Activated CD4-positive, CD25-positive, alpha-beta regulatory T cell treated with anti-CD3 and anti-CD28 coated beads, Interleukin-2, amount 50 U/mL, for 16 hours (primary cell): ENCODE measurements at regions not wholly inside any gene's neighbourhood (a gene's known extent, or its start where the extent isn't known, plus 50 kb on each side); places are given as distances from the start of the nearest gene placed in this dataset.
"Not testable (repeated sequence)": the region's sequence is repeated elsewhere in the genome, so short reads cannot be mapped to it uniquely, and the experiment has no call there.

Source experiments
- DNase-seq: peaks from one replicate; pipeline ENCODE4 v3.0.0-alpha.2; 2020; ENCODE audit warnings: low read depth, low spot score

GRCh38 chr2:198518935-198519334, 714.5 kb downstream of the PLCL1 start:
- DNase-seq: no peak

GRCh38 chr2:198517976-198518375, 713.6 kb downstream of the PLCL1 start:
- no peak for DNase-seq

- not testable (repeated sequence) for DNase-seq
These were observed 704.2 kb downstream of the PLCL1 start for GRCh38 chr2:198508610-198509009.

GRCh38 chr2:198499539-198499938, 695.1 kb downstream of the PLCL1 start:
- DNase-seq: no peak

DNA sequence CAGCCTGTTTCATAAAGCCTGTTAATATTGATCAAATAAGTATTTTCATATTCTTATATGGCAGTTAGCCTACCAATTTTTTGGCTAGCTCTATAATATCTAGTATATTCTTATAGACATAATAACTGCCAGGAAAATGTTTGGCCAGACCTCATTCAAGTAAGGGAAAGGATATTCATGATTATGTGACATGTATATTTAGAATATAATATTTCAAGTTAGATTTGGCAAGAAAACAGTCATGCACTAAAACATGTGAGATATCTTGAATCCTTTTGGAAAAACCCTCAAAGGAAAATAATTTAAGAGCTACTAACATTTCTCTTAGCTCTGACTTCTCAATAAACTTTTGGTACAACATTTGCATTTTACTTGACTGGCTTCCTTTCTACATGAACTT, 694.1 kb downstream of the PLCL1 start:
- no peak for DNase-seq

DNA sequence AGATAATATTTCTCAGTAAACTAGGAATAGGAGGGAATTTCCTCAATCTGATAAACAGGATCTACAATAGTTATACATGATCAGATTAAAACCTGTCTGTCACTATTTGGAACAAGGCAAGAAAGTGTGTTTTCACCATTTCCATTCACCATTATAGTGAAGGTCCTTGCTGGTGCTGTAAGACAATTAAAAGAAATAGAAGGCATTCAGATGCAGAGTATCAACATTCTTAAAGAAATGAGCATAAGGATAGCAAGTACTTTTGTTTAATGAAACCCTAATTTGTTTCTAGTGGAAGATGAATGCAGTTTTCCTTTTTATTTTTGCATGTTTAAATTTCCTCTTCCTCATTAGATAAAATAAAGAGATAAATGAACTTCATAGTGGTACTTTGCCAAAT, 693.7 kb downstream of the PLCL1 start:
- DNase-seq: no peak

DNA sequence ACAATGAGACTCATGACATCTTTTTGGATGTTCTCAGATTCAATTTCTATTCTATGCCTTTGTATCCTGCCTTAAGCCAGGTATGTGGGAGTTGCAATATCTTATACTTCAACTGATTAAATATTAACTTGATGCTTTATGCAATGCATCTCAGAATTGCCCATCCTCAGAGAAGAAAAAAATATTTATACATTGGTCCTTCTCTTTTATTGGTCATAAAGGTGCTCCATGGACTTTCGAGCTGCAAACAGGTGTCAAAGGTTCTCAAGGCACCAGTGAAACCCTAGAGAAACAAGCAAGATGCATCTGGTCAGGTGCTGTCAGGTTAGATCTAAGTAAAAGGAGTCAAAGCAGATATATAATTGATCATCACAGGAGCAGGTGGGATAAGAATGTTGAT, 690.5 kb downstream of the PLCL1 start:
- no peak for DNase-seq

DNA sequence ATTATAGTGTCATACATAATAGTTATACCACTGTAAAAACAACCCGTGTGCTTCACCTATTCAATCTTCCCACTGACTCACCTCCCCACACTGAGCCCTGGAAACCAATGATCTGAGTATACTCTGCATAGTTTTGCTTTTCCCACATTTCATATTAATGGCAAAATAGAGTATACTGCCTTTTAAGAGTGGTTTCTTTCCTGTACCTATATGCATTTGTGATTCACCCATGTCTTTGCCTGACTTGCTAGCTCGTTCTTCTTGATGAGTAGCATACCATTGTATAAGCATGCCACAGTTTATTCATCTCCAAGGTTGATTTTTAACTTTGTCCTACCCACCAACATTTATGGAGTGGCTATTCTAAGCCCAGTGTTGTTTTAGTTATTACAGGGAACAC, 686.4 kb downstream of the PLCL1 start:
- no peak for DNase-seq

DNA sequence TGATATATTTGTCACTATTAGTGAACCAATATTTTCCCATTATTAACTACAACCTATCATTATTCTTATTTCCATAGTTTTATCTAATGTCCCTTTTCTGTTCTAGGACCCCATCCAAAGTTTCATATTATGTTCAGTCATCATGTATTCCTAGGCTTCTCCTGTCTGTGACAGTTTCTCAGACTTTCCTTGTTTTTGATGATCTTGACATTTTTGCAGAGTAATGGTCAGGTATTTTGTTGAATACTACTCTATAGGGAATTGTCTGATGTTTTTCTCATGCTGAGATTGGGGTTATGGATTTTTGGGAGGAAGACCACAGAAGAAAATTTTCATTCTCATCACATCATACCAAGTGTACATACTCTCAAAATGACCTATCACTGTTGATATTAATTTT, 684.6 kb downstream of the PLCL1 start:
- no peak for DNase-seq

DNA sequence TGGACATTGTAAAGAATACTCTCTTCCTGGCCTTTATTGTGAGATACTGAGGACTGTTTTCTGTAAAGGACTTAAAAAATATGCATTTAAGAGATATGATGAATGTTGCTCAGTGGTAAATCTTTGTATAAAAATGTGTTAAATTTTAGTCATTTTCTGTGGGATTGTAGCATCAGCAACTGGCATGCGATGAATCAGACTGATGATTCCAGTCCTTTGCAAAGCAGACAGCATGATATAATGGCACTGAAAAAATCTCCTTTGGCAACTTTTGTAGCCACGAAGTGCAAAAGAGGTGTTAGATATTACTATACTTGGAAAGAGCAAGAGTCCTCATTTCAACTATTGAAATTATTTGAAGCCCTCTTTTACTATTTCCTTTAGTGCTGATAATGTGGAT, 678.7 kb downstream of the PLCL1 start:
- no peak for DNase-seq

DNA sequence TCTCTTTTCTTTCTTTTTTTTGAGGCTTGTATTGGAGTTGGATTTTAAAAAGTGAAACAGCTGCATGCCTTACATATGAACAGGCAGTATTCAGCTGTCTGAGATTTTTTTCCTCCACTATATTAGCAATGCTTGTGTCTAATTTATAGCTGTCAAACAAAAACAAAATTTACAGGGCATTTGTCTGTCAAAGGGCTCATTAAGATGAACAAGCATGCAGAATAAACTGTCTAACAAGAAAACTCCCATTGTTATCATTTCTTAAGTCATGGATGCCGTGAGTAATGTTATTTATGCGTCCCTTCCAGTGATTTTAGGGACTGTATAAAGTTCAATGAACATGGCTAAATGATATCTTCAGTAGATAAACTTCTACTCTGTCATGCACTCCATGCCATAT, 674.7 kb downstream of the PLCL1 start:
- DNase-seq: no peak

DNA sequence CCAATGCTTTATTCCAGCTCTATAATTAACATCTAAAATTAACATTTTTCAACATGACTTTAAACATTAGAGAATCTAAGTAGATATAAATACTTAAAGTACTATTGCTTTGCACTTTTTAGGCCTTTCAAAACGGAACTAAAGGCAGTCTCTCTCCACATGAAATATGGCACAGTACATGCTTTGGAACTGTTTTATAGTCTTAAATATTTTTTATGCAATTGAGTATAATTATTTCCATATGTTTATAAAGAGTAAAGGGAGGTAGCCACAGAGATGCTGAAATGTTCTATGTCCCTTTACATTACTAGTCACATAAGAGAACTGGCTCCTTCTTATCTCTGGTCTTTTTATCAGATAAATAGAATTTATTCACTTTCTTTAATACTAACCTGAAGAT, 674.0 kb downstream of the PLCL1 start:
- DNase-seq: no peak

- no peak for DNase-seq
These were observed 671.6 kb downstream of the PLCL1 start for GRCh38 chr2:198476007-198476406.

DNA sequence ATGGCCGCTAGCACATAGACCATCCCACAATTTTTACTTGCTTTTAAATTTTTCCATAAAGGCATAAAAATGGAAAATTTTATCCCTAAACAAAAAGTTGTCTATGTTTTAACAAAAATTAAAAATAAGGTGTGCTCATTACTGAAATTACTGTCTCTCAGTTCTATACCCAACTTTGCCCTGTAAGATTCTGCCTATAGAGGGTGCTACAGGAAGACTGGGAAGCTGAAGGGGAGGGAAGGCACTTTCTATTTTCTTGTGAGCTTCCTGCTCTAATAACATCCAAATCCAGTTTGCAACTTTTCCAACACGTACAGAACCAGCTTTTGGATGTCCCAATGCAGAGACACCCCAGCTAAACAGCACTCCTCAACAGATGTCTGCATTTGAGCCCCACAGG, 666.9 kb downstream of the PLCL1 start:
- DNase-seq: no peak

DNA sequence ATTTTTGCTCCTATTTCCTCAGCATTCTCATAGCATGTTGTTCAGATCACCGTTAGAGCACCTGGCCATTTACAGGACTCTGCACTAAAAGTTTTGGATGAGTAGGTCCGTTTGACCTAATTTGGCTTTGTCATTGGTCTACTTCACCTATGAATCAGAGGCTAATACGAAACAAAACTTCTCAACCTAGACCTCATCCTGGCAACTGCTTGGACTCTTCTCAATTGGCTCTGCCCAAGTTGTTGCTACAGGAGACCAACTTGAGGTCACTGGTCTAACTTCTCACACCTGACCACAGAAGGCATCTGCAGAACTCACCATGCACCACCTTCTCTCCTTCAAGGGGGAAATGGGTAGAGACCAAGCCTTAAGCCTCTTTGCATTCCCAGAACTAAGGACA, 663.7 kb downstream of the PLCL1 start:
- no peak for DNase-seq

- no peak for DNase-seq
These were observed 661.6 kb downstream of the PLCL1 start for GRCh38 chr2:198465970-198466369.

DNA sequence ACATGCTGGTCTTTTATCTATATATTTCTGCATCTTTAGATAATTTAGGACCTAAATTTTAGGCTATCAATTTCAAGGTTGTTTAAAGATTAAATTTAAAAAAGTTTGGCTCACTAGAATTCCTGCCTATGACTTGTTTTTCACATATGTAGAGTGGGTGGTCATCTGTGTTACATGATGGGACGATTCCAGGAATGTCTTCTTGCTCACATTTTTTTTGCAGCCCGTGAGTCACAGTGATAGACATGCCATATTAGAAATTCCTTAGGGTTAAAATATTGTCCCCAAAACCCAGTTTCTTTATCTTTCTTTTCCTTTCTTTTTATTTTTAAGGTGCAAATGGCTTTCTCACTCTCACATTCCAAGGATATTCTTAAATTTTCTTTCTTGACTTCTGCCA, 652.0 kb downstream of the PLCL1 start:
- no peak for DNase-seq

DNA sequence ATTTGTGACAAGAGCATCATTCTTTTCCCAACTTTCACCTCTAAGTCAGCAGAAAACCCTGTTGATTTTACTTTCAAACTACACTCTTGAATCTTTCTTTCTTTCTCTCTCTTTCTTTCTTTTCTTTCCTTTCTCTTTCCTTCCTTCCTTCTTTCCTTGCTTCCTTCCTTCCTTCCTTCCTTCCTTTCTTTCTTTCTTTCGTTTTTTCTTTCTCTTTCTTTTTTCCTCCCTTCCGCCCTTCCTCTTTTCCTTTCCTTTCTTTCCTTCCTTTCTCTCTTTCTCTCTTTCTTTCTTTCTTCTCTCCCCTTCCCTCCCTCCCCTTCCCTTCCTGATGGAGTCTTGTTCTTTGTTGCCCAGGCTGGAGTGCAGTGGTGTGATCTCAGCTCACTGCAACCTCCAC, 649.5 kb downstream of the PLCL1 start:
- DNase-seq: no peak

DNA sequence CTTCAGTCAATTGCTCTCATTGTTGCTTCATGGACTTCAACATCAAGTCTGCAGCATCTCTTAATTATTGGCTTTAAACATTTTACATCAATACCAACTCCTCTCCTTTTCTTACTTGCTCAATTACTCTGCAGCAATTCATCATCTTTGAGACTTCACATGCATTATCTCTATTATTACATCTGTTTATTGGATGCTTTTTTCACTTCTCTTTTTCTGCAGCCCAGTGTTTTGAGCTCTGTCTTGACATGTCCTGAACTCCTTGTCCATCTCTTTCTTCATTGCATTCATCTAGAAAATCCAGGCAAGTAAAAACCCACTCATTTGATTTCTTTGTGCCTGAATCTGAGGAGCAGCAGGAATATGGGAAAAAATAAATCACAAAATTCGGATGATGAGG, 647.9 kb downstream of the PLCL1 start:
- DNase-seq: no peak

- DNase-seq: no peak
These were observed 644.4 kb downstream of the PLCL1 start for GRCh38 chr2:198448789-198449188.

GRCh38 chr2:198444800-198445287, 640.5 kb downstream of the PLCL1 start:
- no peak for DNase-seq

DNA sequence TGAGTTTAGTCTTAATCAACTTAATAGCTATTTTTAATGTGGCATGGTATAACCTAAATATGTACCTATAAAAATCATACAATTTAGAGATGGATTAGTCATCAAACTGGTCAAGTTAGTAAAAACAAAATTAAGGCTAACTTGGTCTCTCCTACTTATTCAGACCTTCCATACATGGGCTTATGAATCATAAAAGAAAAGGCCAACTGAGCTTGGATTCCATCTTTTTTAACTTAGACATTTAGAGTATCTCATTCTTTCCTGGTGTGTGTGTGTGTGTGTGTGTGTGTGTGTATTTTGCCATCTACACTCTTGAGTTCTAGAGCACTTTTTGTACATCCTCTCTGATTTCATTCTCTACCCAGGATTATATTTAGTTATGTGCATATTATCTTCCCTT, 637.5 kb downstream of the PLCL1 start:
- DNase-seq: no peak

DNA sequence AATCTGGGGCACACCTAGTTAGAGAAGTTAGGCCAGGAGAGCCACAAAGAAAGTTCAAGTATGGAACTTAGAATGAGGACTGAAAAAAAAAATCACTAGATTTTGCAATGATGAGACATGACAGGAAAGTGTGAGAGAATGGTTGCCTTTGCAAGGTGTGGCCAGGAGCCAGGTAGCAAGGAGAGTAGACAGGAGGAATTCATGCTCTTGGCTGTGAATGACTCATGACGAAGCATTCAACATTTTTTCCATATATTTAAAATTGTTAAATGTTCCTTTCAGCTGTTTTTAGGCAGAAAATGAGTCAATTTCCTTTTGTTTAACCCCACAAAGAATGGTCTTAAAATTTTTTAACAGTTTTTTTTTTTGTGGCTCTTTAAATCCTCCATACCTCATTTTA, 636.9 kb downstream of the PLCL1 start:
- no peak for DNase-seq

- DNase-seq: no peak
These were observed 636.4 kb downstream of the PLCL1 start for GRCh38 chr2:198440833-198441232.

- DNase-seq: no peak
These were observed 633.9 kb downstream of the PLCL1 start for GRCh38 chr2:198438331-198438730.
